ENCODE measurements at regions not wholly inside any gene's neighbourhood (a gene's known extent, or its start where the extent isn't known, plus 50 kb on each side); places are given as distances from the start of the nearest gene placed in this dataset.

- Histone ChIP-seq H2AFZ (ENCODE audit: low read length) (no peak overlapping the region), H3K79me2 (ENCODE audit: insufficient read depth, low read length) (no peaks in the 10 kb centered on the region), H3K4me1 (ENCODE audit: insufficient read depth, low read length) (no peaks in the 10 kb centered on the region), H4K20me1 (ENCODE audit: insufficient read depth, low read length) (no peaks in the 10 kb centered on the region), H3K36me3 (replicated peaks in 1 of 2; ENCODE audit: control insufficient read depth in 1 of 2, insufficient read depth in 2 of 2, low read length in 2 of 2) (no peaks in the 10 kb centered on the region), H3K27ac (ENCODE audit: extremely low read length, insufficient read depth, low read length) (no peak overlapping the region), H3K9ac (ENCODE audit: insufficient read depth, low read depth, low read length) (no peak overlapping the region), H3K4me2 (ENCODE audit: low read depth, low read length) (no peak overlapping the region), H3K27me3 (ENCODE audit: control insufficient read depth in 1 of 2, insufficient read depth in 2 of 2, low read length in 2 of 2) (no peaks in the 10 kb centered on the region), H3K9me3 (ENCODE audit: low read length) (no peaks in the 10 kb centered on the region), H3K4me3 (replicated peaks in 1 of 3; ENCODE audit: insufficient read depth in 1 of 3, low read depth in 2 of 3, low read length in 3 of 3) (no peak overlapping the region)
- WGBS (ENCODE audit: low lambda C conversion rate) = 67% methylated on average over 1 of the region's 1 CpG
- CTCF ChIA-PET (ENCODE audit: low intra/inter-chr PET ratio, low total read pairs) = no interaction called here
- in situ Hi-C loops (cut with HindIII; ENCODE audit: extremely low pct_ligation_motif_present, low pct_unique_long_range_greater_than_20kb) = no loop called here
- no TSS peak for BruUV-seq (replicated peaks)
- POLR2A ChIA-PET = no interaction called here
- FAIRE-seq (no peak), ATAC-seq (no peak), DNase-seq (ENCODE audit: low spot score) (no peak)
- intact Hi-C loops (cut with micrococcal nuclease; ENCODE audit: unreplicated experiment) = no loop called here
- TF ChIP-seq SNAI1 (CRISPR knock-in tag; IDR thresholded peaks at IDR 0.05; ENCODE audit: borderline replicate concordance) = no peak
- no peak for TF ChIP-seq NCOA2 (CRISPR knock-in tag; IDR thresholded peaks at IDR 0.05)
- no peak for TF ChIP-seq ZNF737 (CRISPR knock-in tag; IDR thresholded peaks at IDR 0.05; ENCODE audit: borderline replicate concordance)
- no peak for TF ChIP-seq CENPT (CRISPR knock-in tag; IDR thresholded peaks at IDR 0.05; ENCODE audit: low read depth)
- no peak for TF ChIP-seq CREB1 (IDR thresholded peaks at IDR 0.05)
- TF ChIP-seq CREB1 (CRISPR knock-in tag; IDR thresholded peaks at IDR 0.05) = no peak
- TF ChIP-seq NR2F1 (CRISPR knock-in tag; IDR thresholded peaks at IDR 0.05) = no peak
- TF ChIP-seq ZBTB1 (CRISPR knock-in tag; IDR thresholded peaks at IDR 0.05; ENCODE audit: borderline replicate concordance) = no peak
- TF ChIP-seq ZNF557 (CRISPR knock-in tag; IDR thresholded peaks at IDR 0.05) = no peak
- TF ChIP-seq HNF1A (IDR thresholded peaks at IDR 0.05; ENCODE audit: low read depth) = no peak
- no peak for TF ChIP-seq HNF1A (CRISPR knock-in tag; IDR thresholded peaks at IDR 0.05; ENCODE audit: borderline replicate concordance)
- TF ChIP-seq ZNF703 (CRISPR knock-in tag; IDR thresholded peaks at IDR 0.05; ENCODE audit: borderline replicate concordance) = no peak
- no peak for TF ChIP-seq ZNF530 (CRISPR knock-in tag; IDR thresholded peaks at IDR 0.05; ENCODE audit: low read depth)
- TF ChIP-seq SRSF1 (optimal IDR thresholded peaks at IDR 0.05; ENCODE audit: low read depth, low read length) = no peak
- no peak for TF ChIP-seq SP140L (CRISPR knock-in tag; IDR thresholded peaks at IDR 0.05; ENCODE audit: borderline replicate concordance)
Measured at GRCh38 chr7:17580856-17581255, 282.4 kb downstream of the AHR start.

Measured in HepG2 (cell line).